ENCODE measurements at regions not wholly inside any gene's neighbourhood (a gene's known extent, or its start where the extent isn't known, plus 50 kb on each side); places are given as distances from the start of the nearest gene placed in this dataset.

- TF ChIP-seq POLR2AphosphoS5 (IDR thresholded peaks at IDR 0.05; ENCODE audit: insufficient read depth, low read depth, low read length) (no peak), CTCF (IDR thresholded peaks at IDR 0.05; ENCODE audit: extremely low read depth in 1 of 2, insufficient read depth in 1 of 2, low read depth in 1 of 2, low read length in 2 of 2) (no peak), EZH2 (IDR thresholded peaks at IDR 0.05; ENCODE audit: borderline replicate concordance, low read depth, low read length, severe bottlenecking) (no peak)
Measured at GRCh38 chr20:50258790-50259483, 68.3 kb downstream of the CEBPB start.

All from endothelial cell of umbilical vein (primary cell).